Activated CD4-positive, alpha-beta memory T cell treated with anti-CD3 and anti-CD28 coated beads, Interleukin-2, amount 10 ng/mL, durations not matched to agents 7 days and 5 days (primary cell): ENCODE measurements at regions not wholly inside any gene's neighbourhood (a gene's known extent, or its start where the extent isn't known, plus 50 kb on each side); places are given as distances from the start of the nearest gene placed in this dataset.

Source experiments
- CTCF ChIA-PET: fragments of 350-600 bp; sonication (Branson Sonifier 250); formaldehyde crosslinking; loops from one replicate; lab custom pipeline; 2021; ENCODE audit warnings: antibody characterized with exemption, inconsistent platforms; lab: Charles Lee
- POLR2A ChIA-PET: fragments of 350-600 bp; sonication (Branson Sonifier 250); formaldehyde crosslinking; loops from one replicate; lab custom pipeline; 2021; ENCODE audit warnings: antibody characterized with exemption; lab: Charles Lee
- DNase-seq: peaks from one replicate; pipeline ENCODE4 v3.0.0-alpha.2; 2020
- H3K27ac Mint-ChIP-seq: one replicate; pipeline ENCODE4 v1.8.0; 2021; ENCODE audit warnings: mild to moderate bottlenecking, mixed read lengths
- H3K27me3 Mint-ChIP-seq: one replicate; pipeline ENCODE4 v1.8.0; 2021; ENCODE audit warnings: mixed read lengths
- H3K36me3 Mint-ChIP-seq: one replicate; pipeline ENCODE4 v1.8.0; 2021; ENCODE audit warnings: low read depth, mixed read lengths
- H3K4me1 Mint-ChIP-seq: one replicate; pipeline ENCODE4 v1.8.0; 2021; ENCODE audit warnings: mixed read lengths
- H3K4me3 Mint-ChIP-seq: one replicate; pipeline ENCODE4 v1.8.0; 2021; ENCODE audit warnings: mild to moderate bottlenecking, mixed read lengths
- H3K9me3 Mint-ChIP-seq: one replicate; pipeline ENCODE4 v1.8.0; 2021; ENCODE audit warnings: mixed read lengths

DNA sequence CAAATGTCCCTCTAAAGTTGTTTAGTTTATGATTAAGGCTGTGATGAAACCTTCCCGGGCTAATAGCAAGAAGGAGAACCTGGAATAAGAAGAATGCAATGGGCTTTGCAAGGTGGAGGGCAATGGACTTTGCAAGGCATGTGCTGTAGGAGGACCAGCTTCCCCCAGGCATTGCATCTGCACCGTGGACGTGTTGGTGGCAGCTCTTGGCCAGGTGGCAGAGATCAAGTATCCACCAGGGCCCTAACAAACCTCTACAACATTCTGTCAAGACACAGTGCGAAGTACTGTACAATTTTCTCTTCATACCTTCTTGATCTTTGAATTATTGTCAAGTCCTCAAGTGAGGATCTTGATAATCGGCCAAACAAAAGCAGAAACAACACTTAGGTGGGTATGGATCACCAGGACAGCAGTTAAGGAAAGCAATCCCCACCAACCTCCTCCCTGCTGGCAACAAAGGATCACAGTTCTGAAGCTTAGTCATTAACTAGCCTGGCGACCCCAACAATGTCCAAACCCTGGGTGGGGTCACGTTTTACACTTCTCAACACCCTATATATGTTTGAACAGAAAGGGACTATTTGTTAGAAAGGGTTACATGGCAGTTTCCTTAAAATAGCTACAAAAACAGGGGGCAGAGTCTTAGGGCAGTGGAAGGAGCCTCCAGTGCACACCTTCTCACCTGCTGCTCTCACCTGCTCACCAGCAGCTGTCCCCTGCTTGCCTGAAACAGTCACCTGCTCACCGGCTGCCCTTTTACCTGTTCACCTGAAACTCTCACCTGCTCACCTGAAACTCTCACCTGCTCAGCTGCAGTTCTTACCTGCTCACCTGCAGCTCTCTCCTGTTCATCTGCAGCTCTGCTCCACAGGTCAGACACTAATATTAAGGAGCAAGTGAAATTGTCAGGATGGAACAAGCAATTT, 137.9 kb upstream of the LIPC start:
- H3K27ac Mint-ChIP-seq = no peak overlapping the region
- peaks cover 11% of the 10 kb centered on the region for H3K9me3 Mint-ChIP-seq
- H3K4me1 Mint-ChIP-seq = peaks cover 29% of the 10 kb centered on the region
- peaks cover 6% of the 10 kb centered on the region for H3K36me3 Mint-ChIP-seq
- no peak overlapping the region for H3K4me3 Mint-ChIP-seq
- ChIA-PET CTCF (no interaction called here), POLR2A (interaction anchor here (1.5 kb wide), 1 partner anchor 39 kb away, joined by 4 read pairs; no protein-coding TSS in a partner anchor)
- DNase-seq = no peak
- H3K27me3 Mint-ChIP-seq = peaks cover 4% of the 10 kb centered on the region

DNA sequence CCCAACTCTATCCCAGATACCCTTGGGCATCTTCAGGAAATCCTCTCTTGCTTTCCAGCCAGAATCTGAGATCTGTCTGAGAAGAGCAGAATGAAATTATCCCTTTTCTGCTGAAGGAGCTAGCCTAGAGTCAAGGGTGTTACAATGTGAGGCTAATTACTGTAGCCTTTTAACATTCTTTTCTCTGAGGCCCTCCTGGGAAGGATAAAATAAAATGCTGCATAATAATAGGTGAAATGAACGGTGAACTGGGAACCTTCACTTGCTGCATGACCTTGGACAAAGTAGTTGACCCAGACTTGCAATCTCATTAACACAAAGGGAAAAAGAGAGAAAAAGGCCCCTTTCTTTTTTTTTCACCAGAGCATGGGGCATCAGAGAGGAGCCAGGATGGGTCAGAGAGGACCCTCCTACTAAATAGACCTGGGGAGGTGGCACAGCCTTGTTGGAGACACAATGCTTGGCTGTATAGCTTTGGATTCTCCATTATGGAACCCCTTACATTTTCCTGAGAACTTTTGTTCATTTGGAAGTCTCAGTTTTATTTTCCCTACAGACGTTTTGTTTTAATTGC, 137.0 kb upstream of the LIPC start:
- CTCF ChIA-PET = no interaction called here
- no peak for DNase-seq
- H3K4me3 Mint-ChIP-seq = no peak overlapping the region
- POLR2A ChIA-PET = no interaction called here
- peaks cover 29% of the 10 kb centered on the region for H3K4me1 Mint-ChIP-seq
- H3K36me3 Mint-ChIP-seq = peaks cover 6% of the 10 kb centered on the region
- H3K27ac Mint-ChIP-seq = no peak overlapping the region
- H3K9me3 Mint-ChIP-seq = peaks cover 11% of the 10 kb centered on the region
- H3K27me3 Mint-ChIP-seq = peaks cover 4% of the 10 kb centered on the region

- no peak overlapping the region for H3K4me3 Mint-ChIP-seq
- CTCF ChIA-PET = no interaction called here
- peaks cover 26% of the 10 kb centered on the region for H3K4me1 Mint-ChIP-seq
- no peak overlapping the region for H3K27ac Mint-ChIP-seq
- H3K36me3 Mint-ChIP-seq = peaks cover 6% of the 10 kb centered on the region
- H3K27me3 Mint-ChIP-seq = peaks cover 4% of the 10 kb centered on the region
- DNase-seq = no peak
- POLR2A ChIA-PET = no interaction called here
- peaks cover 11% of the 10 kb centered on the region for H3K9me3 Mint-ChIP-seq
These were observed 136.1 kb upstream of the LIPC start for GRCh38 chr15:58295637-58296215.

DNA sequence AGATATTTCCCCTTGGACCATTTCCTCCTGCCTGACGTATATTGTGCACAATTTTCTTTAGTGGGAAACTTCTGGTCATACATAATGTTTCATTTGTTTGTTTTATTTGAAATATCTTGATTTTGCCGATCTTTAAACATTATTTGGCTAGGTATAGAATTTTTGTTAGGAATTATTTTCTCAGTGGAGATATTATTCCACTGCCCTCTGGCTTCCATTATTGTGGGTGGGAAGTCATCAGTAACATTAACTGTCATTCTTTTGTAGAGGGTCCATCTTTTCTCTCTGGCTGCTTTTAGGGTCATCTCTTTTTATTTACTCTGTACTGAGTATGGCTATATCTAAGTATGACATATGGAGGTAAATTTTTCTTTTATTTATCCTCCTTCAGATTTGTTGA, 135.5 kb upstream of the LIPC start:
- Mint-ChIP-seq H3K9me3 (peaks cover 11% of the 10 kb centered on the region), H3K27me3 (peaks cover 4% of the 10 kb centered on the region), H3K4me1 (peaks cover 22% of the 10 kb centered on the region), H3K36me3 (peaks cover 6% of the 10 kb centered on the region), H3K4me3 (no peak overlapping the region), H3K27ac (no peak overlapping the region)
- ChIA-PET POLR2A (no interaction called here), CTCF (no interaction called here)
- no peak for DNase-seq

- peaks cover 4% of the 10 kb centered on the region for H3K27me3 Mint-ChIP-seq
- POLR2A ChIA-PET = no interaction called here
These were observed 134.2 kb upstream of the LIPC start for GRCh38 chr15:58297639-58298038.

GRCh38 chr15:58298879-58299850, 132.6 kb upstream of the LIPC start:
- H3K36me3 Mint-ChIP-seq = peaks cover 3% of the 10 kb centered on the region
- no peak for DNase-seq
- CTCF ChIA-PET = no interaction called here
- no peak overlapping the region for H3K27ac Mint-ChIP-seq
- H3K4me3 Mint-ChIP-seq = no peak overlapping the region
- H3K27me3 Mint-ChIP-seq = peaks cover 4% of the 10 kb centered on the region
- H3K4me1 Mint-ChIP-seq = peaks cover 2% of the 10 kb centered on the region
- POLR2A ChIA-PET = no interaction called here
- H3K9me3 Mint-ChIP-seq = peaks cover 5% of the 10 kb centered on the region

More at GRCh38 chr15:58297639-58298038, 134.2 kb upstream of the LIPC start:
- CTCF ChIA-PET = interaction anchor here (0.6 kb wide), 1 partner anchor 60 kb away, joined by 3 read pairs; no protein-coding TSS in a partner anchor
- Mint-ChIP-seq H3K4me3 (no peak overlapping the region), H3K9me3 (peaks cover 6% of the 10 kb centered on the region), H3K36me3 (peaks cover 4% of the 10 kb centered on the region), H3K27ac (no peak overlapping the region), H3K4me1 (peaks cover 10% of the 10 kb centered on the region)
- DNase-seq = no peak

GRCh38 chr15:58302832-58303231, 129.0 kb upstream of the LIPC start:
- Mint-ChIP-seq H3K9me3 (peaks cover 3% of the 10 kb centered on the region), H3K27ac (no peak overlapping the region), H3K36me3 (no peaks in the 10 kb centered on the region), H3K4me1 (peaks cover 7% of the 10 kb centered on the region), H3K4me3 (no peak overlapping the region), H3K27me3 (no peaks in the 10 kb centered on the region)
- POLR2A ChIA-PET = no interaction called here
- no peak for DNase-seq
- CTCF ChIA-PET = no interaction called here

- POLR2A ChIA-PET = no interaction called here
These were observed 128.6 kb upstream of the LIPC start for GRCh38 chr15:58303236-58303635.

GRCh38 chr15:58306591-58307312, 125.0 kb upstream of the LIPC start:
- ChIA-PET CTCF (interaction anchor here (0.8 kb wide), 1 partner anchor 13 kb away, joined by 5 read pairs; no protein-coding TSS in a partner anchor), POLR2A (no interaction called here)
- no peaks in the 10 kb centered on the region for H3K36me3 Mint-ChIP-seq

More at GRCh38 chr15:58303236-58303635, 128.6 kb upstream of the LIPC start:
- no peak overlapping the region for H3K27ac Mint-ChIP-seq
- no peaks in the 10 kb centered on the region for H3K36me3 Mint-ChIP-seq
- no peak for DNase-seq
- CTCF ChIA-PET = no interaction called here
- H3K4me1 Mint-ChIP-seq = peaks cover 7% of the 10 kb centered on the region
- no peaks in the 10 kb centered on the region for H3K27me3 Mint-ChIP-seq
- H3K4me3 Mint-ChIP-seq = no peak overlapping the region
- peaks cover 3% of the 10 kb centered on the region for H3K9me3 Mint-ChIP-seq

DNA sequence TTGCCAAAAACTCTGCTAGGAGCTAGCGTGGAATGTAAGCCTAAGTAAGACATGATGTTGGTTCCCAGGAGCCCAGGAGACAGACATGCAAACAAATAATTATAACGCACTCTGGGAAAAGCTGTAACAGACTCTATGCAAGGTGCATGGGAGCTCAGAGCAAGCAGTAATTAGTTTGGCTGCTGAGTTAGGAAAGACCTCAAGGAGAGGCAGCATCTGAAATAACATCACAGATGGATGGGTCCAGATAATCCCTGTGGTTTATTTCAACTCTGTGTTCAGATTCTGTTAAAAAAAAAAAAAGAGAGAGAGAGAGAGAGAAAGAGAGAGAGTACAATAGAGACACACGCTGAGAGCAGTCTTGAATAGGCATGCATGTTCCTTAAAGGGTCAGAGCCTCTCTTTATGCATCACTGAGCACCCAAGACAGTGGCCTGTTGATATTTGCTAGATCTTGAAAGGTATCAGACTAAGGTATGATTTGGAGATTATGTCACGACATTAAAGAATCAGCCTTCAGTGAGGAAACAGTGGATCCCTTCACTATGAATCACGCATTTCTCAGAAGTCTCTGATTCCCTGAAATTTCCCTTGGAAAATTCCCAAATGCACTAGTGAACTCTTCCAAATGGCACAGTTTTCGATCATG, 124.4 kb upstream of the LIPC start:
- no peaks in the 10 kb centered on the region for H3K36me3 Mint-ChIP-seq
- ChIA-PET POLR2A (no interaction called here), CTCF (interaction anchor here (0.8 kb wide), 1 partner anchor 12 kb away, joined by 5 read pairs; no protein-coding TSS in a partner anchor)
- H3K9me3 Mint-ChIP-seq = peaks cover 3% of the 10 kb centered on the region
- no peak overlapping the region for H3K27ac Mint-ChIP-seq
- H3K4me3 Mint-ChIP-seq = no peak overlapping the region
- H3K27me3 Mint-ChIP-seq = no peaks in the 10 kb centered on the region
- no peak for DNase-seq
- H3K4me1 Mint-ChIP-seq = peaks cover 7% of the 10 kb centered on the region

More at GRCh38 chr15:58306591-58307312, 125.0 kb upstream of the LIPC start:
- Mint-ChIP-seq H3K27me3 (no peaks in the 10 kb centered on the region), H3K4me3 (no peak overlapping the region), H3K27ac (no peak overlapping the region), H3K9me3 (peaks cover 3% of the 10 kb centered on the region), H3K4me1 (peaks cover 7% of the 10 kb centered on the region)
- no peak for DNase-seq

- no peak for DNase-seq
- no peak overlapping the region for H3K27ac Mint-ChIP-seq
- no peaks in the 10 kb centered on the region for H3K27me3 Mint-ChIP-seq
- CTCF ChIA-PET = no interaction called here
- peaks cover 3% of the 10 kb centered on the region for H3K9me3 Mint-ChIP-seq
- no peaks in the 10 kb centered on the region for H3K36me3 Mint-ChIP-seq
- POLR2A ChIA-PET = no interaction called here
- no peak overlapping the region for H3K4me3 Mint-ChIP-seq
- H3K4me1 Mint-ChIP-seq = peaks cover 12% of the 10 kb centered on the region
These were observed 122.9 kb upstream of the LIPC start for GRCh38 chr15:58308742-58309355.
